Chondrocyte (in vitro differentiated cells): ENCODE measurements at regions not wholly inside any gene's neighbourhood (a gene's known extent, or its start where the extent isn't known, plus 50 kb on each side); places are given as distances from the start of the nearest gene placed in this dataset.

Experiments used
- DNase-seq: peaks from one replicate; pipeline ENCODE4 v3.0.0; 2021; ENCODE audit warnings: mixed read lengths, low spot score
- H3K27ac Mint-ChIP-seq: one replicate; pipeline ENCODE4 v1.8.0; 2021; ENCODE audit warnings: mild to moderate bottlenecking, moderate library complexity, mixed read lengths; ENCODE audit not compliant: unreplicated experiment
- H3K27me3 Mint-ChIP-seq: 2 replicates; pipeline ENCODE4 v1.8.0; 2021; ENCODE audit warnings: low read depth, mixed read lengths
- H3K36me3 Mint-ChIP-seq: 2 replicates; pipeline ENCODE4 v1.8.0; 2021; ENCODE audit warnings: low read depth, mixed read lengths
- H3K4me1 Mint-ChIP-seq: 2 replicates; pipeline ENCODE4 v1.8.0; 2021; ENCODE audit warnings: low read depth, mild to moderate bottlenecking, mixed read lengths
- H3K4me3 Mint-ChIP-seq: one replicate; pipeline ENCODE4 v1.8.0; 2021; ENCODE audit warnings: mild to moderate bottlenecking, moderate library complexity, mixed read lengths; ENCODE audit not compliant: unreplicated experiment
- H3K9me3 Mint-ChIP-seq: 2 replicates; pipeline ENCODE4 v1.8.0; 2021; ENCODE audit warnings: low read depth, mixed read lengths
- CTCF ChIP-seq: fragments of 200-600 bp; sonication (generic); IDR thresholded peaks from 2 replicates; pipeline ENCODE4 v1.5.0; 2021; ENCODE audit warnings: antibody characterized with exemption, mild to moderate bottlenecking, moderate library complexity

GRCh38 chr1:162944974-162945674 lies 84.1 kb upstream of the CCDC190 start:
- H3K9me3 Mint-ChIP-seq = no peaks in the 10 kb centered on the region
- DNase-seq = no peak
- H3K27me3 Mint-ChIP-seq = no peaks in the 10 kb centered on the region
- TF ChIP-seq CTCF = no peak
- H3K4me3 Mint-ChIP-seq = no peak overlapping the region
- H3K36me3 Mint-ChIP-seq = no peaks in the 10 kb centered on the region
- no peak overlapping the region for H3K27ac Mint-ChIP-seq
- peaks cover 17% of the 10 kb centered on the region for H3K4me1 Mint-ChIP-seq

- no peak for DNase-seq
- peaks cover 17% of the 10 kb centered on the region for H3K4me1 Mint-ChIP-seq
- no peaks in the 10 kb centered on the region for H3K36me3 Mint-ChIP-seq
- TF ChIP-seq CTCF = no peak
- H3K4me3 Mint-ChIP-seq = no peak overlapping the region
- no peak overlapping the region for H3K27ac Mint-ChIP-seq
- no peaks in the 10 kb centered on the region for H3K9me3 Mint-ChIP-seq
- peaks cover 1% of the 10 kb centered on the region for H3K27me3 Mint-ChIP-seq
These were observed 82.6 kb upstream of the CCDC190 start for GRCh38 chr1:162943622-162944021.

GRCh38 chr1:162942916-162943559 lies 82.1 kb upstream of the CCDC190 start:
- TF ChIP-seq CTCF = no peak
- no peaks in the 10 kb centered on the region for H3K9me3 Mint-ChIP-seq
- peaks cover 17% of the 10 kb centered on the region for H3K4me1 Mint-ChIP-seq
- no peaks in the 10 kb centered on the region for H3K36me3 Mint-ChIP-seq
- H3K27me3 Mint-ChIP-seq = peaks cover 1% of the 10 kb centered on the region
- DNase-seq = no peak
- H3K4me3 Mint-ChIP-seq = no peak overlapping the region
- no peak overlapping the region for H3K27ac Mint-ChIP-seq

- H3K36me3 Mint-ChIP-seq = no peaks in the 10 kb centered on the region
- H3K4me3 Mint-ChIP-seq = no peak overlapping the region
- peaks cover 1% of the 10 kb centered on the region for H3K27me3 Mint-ChIP-seq
- no peaks in the 10 kb centered on the region for H3K9me3 Mint-ChIP-seq
- peaks cover 17% of the 10 kb centered on the region for H3K4me1 Mint-ChIP-seq
- TF ChIP-seq CTCF = no peak
- no peak overlapping the region for H3K27ac Mint-ChIP-seq
- DNase-seq = no peak
These were observed 80.0 kb upstream of the CCDC190 start for GRCh38 chr1:162941024-162941423.

- Mint-ChIP-seq H3K4me1 (peaks cover 17% of the 10 kb centered on the region), H3K27me3 (peaks cover 1% of the 10 kb centered on the region), H3K9me3 (no peaks in the 10 kb centered on the region)
These were observed 78.1 kb upstream of the CCDC190 start for GRCh38 chr1:162939035-162939434.

More at GRCh38 chr1:162939035-162939434, 78.1 kb upstream of the CCDC190 start:
- no peaks in the 10 kb centered on the region for H3K36me3 Mint-ChIP-seq
- no peak overlapping the region for H3K4me3 Mint-ChIP-seq
- no peak for DNase-seq
- H3K27ac Mint-ChIP-seq = no peak overlapping the region
- TF ChIP-seq CTCF = no peak
